HCT116 (cell line): ENCODE measurements at regions not wholly inside any gene's neighbourhood (a gene's known extent, or its start where the extent isn't known, plus 50 kb on each side); places are given as distances from the start of the nearest gene placed in this dataset.

Experiments
- ATAC-seq: fragments of 200-7000 bp; cut with Tn5 transposase; 2 replicates; pipeline ENCODE4 v1.9.1; 2020; ENCODE audit warnings: mild to moderate bottlenecking, moderate library complexity
- BruUV-seq: library from RNA; stranded (reverse); fragments of 400-500 nt; replicated peaks from 2 replicates; lab custom pipeline; 2021; lab: Mats Ljungman, UMichigan
- CTCF ChIA-PET: fragments of 300-600 bp; sonication (Branson Sonifier 250); formaldehyde crosslinking; loops from one replicate; lab custom pipeline; 2021; ENCODE audit warnings: antibody characterized with exemption; lab: Charles Lee
- POLR2A ChIA-PET: fragments of 300-600, 350-600 bp; sonication (Branson Sonifier 250); formaldehyde crosslinking; loops from one replicate; lab custom pipeline; 2021; ENCODE audit warnings: antibody characterized with exemption; lab: Charles Lee
- RAD21 ChIA-PET, 2 experiments: fragments of 300-600 bp; sonication (Branson Sonifier 250); formaldehyde crosslinking; loops; one replicate each; lab custom pipeline; 2023; ENCODE audit warnings: low total read pairs in 2 of 2; ENCODE audit not compliant: uncharacterized antibody in 2 of 2, unreplicated experiment in 2 of 2, low non-redundant PET in 1 of 2; lab: Charles Lee
- DNase-seq: peaks from one replicate; pipeline ENCODE4 v3.0.0-alpha.2; 2010; ENCODE audit warnings: low read depth, low spot score
- H2AFZ ChIP-seq: fragments of 200-600 bp; shearing (Covaris generic), sonication (generic); 2 replicates; pipeline ENCODE4 v1.6.1; 2017; ENCODE audit warnings: low read depth, mixed run types, mixed read lengths, antibody characterized with exemption, low read length; ENCODE audit not compliant: poor library complexity, severe bottlenecking
- H3K27ac ChIP-seq: 2 replicates; pipeline ENCODE4 v1.5.1; 2012; ENCODE audit warnings: low read depth, low read length
- H3K27me3 ChIP-seq: fragments of 200-600 bp; sonication (generic); 2 replicates; pipeline ENCODE4 v1.6.1; 2016; ENCODE audit warnings: mixed run types, low read length, mixed read lengths; ENCODE audit not compliant: insufficient read depth
- H3K36me3 ChIP-seq, 2 experiments: fragments of 200-500 bp in 1 of 2; fragments of 200-600 bp in 1 of 2; sonication (Bioruptor generic) in 1 of 2; sonication (generic) in 1 of 2; 2 replicates each; pipeline versions ENCODE4 v1.5.1 to v1.6.1; 2014 to 2016; ENCODE audit warnings: low read length in 2 of 2, inconsistent platforms in 1 of 2, mixed read lengths in 1 of 2, mixed run types in 1 of 2; ENCODE audit not compliant: insufficient read depth in 2 of 2, control insufficient read depth in 1 of 2
- H3K4me1 ChIP-seq, 2 experiments: fragments of 200-600 bp in 1 of 2; sonication (generic) in 1 of 2; 2 replicates each; pipeline versions ENCODE4 v1.5.1 to v1.6.1; 2012 to 2017; ENCODE audit warnings: low read length in 2 of 2, inconsistent platforms in 1 of 2, mild to moderate bottlenecking in 1 of 2, mixed read lengths in 1 of 2, mixed run types in 1 of 2, moderate library complexity in 1 of 2; ENCODE audit not compliant: insufficient read depth in 2 of 2, control insufficient read depth in 1 of 2
- H3K4me2 ChIP-seq: fragments of 200-600 bp; sonication (generic); 2 replicates; pipeline ENCODE4 v1.6.1; 2017; ENCODE audit warnings: mixed run types, low read length, mixed read lengths
- H3K4me3 ChIP-seq, 2 experiments: fragments of 200-600 bp in 1 of 2; sonication (generic) in 1 of 2; replicated peaks in 1 of 2; 2 replicates each; pipeline ENCODE4 v1.5.1; 2011 to 2016; ENCODE audit warnings: low read length in 2 of 2, control low read depth in 1 of 2, low read depth in 1 of 2, mild to moderate bottlenecking in 1 of 2, mixed read lengths in 1 of 2, mixed run types in 1 of 2
- H3K79me2 ChIP-seq: fragments of 200-600 bp; sonication (generic); 2 replicates; pipeline ENCODE4 v1.6.1; 2017; ENCODE audit warnings: mild to moderate bottlenecking, mixed run types, low read length, moderate library complexity, mixed read lengths; ENCODE audit not compliant: insufficient read depth
- H3K9ac ChIP-seq: fragments of 200-600 bp; sonication (generic); 2 replicates; pipeline ENCODE4 v1.6.1; 2016; ENCODE audit warnings: low read length, mixed read lengths
- H3K9me2 ChIP-seq: fragments of 200-600 bp; sonication (generic), shearing (Covaris generic); 2 replicates; pipeline ENCODE4 v1.6.1; 2017; ENCODE audit warnings: mixed run types, mild to moderate bottlenecking, moderate library complexity; ENCODE audit not compliant: insufficient read depth
- H3K9me3 ChIP-seq, 2 experiments: fragments of 200-500 bp in 1 of 2; fragments of 200-600 bp in 1 of 2; sonication (Bioruptor generic) in 1 of 2; sonication (generic) in 1 of 2; 2 replicates each; pipeline ENCODE4 v1.6.1; 2014 to 2017; ENCODE audit warnings: low read length in 2 of 2, mixed read lengths in 2 of 2, inconsistent platforms in 1 of 2, low read depth in 1 of 2, mild to moderate bottlenecking in 1 of 2, mixed run types in 1 of 2, moderate library complexity in 1 of 2; ENCODE audit not compliant: control insufficient read depth in 1 of 2, insufficient read depth in 1 of 2
- H4K20me1 ChIP-seq: fragments of 200-600 bp; sonication (generic), shearing (Covaris generic); 2 replicates; pipeline ENCODE4 v1.6.1; 2017; ENCODE audit warnings: mixed run types, mild to moderate bottlenecking, moderate library complexity; ENCODE audit not compliant: insufficient read depth
- CBX3 ChIP-seq: IDR thresholded peaks from 2 replicates; pipeline ENCODE4 v1.6.1; 2012; ENCODE audit warnings: low read depth
- CEBPB ChIP-seq: IDR thresholded peaks from 2 replicates; pipeline ENCODE4 v1.6.1; 2012; ENCODE audit warnings: low read depth
- ELF1 ChIP-seq: IDR thresholded peaks from 2 replicates; pipeline ENCODE4 v1.6.1; 2012; ENCODE audit warnings: low read depth, borderline replicate concordance
- EZH2 ChIP-seq: fragments of 200-600 bp; sonication (generic); IDR thresholded peaks from 2 replicates; pipeline ENCODE4 v1.6.1; 2017; ENCODE audit warnings: antibody characterized with exemption, mixed run types
- JUND ChIP-seq: IDR thresholded peaks from 2 replicates; pipeline ENCODE4 v1.6.1; 2012
- POLR2A ChIP-seq: IDR thresholded peaks from 2 replicates; pipeline ENCODE4 v1.7.0; 2011; ENCODE audit warnings: borderline replicate concordance; ENCODE audit not compliant: insufficient read depth, insufficient read length; ENCODE audit errors: extremely low read depth
- POLR2AphosphoS5 ChIP-seq: IDR thresholded peaks from 2 replicates; pipeline ENCODE4 v1.6.1; 2011; ENCODE audit warnings: mild to moderate bottlenecking, low read depth, low read length, moderate library complexity
- RAD21 ChIP-seq: IDR thresholded peaks from 2 replicates; pipeline ENCODE4 v1.6.1; 2012; ENCODE audit warnings: low read depth, mild to moderate bottlenecking
- SP1 ChIP-seq: IDR thresholded peaks from 2 replicates; pipeline ENCODE4 v1.6.1; 2012; ENCODE audit warnings: low read depth
- TCF7L2 ChIP-seq: IDR thresholded peaks from 2 replicates; pipeline ENCODE4 v1.7.0; 2011; ENCODE audit warnings: borderline replicate concordance, inconsistent platforms; ENCODE audit not compliant: insufficient read depth, insufficient read length; ENCODE audit errors: extremely low read depth
- YY1 ChIP-seq: IDR thresholded peaks from 2 replicates; pipeline ENCODE4 v1.6.1; 2011; ENCODE audit warnings: low read length, low read depth, moderate library complexity, mild to moderate bottlenecking; ENCODE audit not compliant: insufficient replicate concordance; ENCODE audit errors: extremely low read depth
- ZFX ChIP-seq: fragments of 450-650 bp; IDR thresholded peaks from 2 replicates; pipeline ENCODE4 v1.6.1; 2017
- ZNF274 ChIP-seq: fragments of 200-500 bp; sonication (Bioruptor generic); IDR thresholded peaks from 2 replicates; pipeline ENCODE4 v1.6.1; 2014; ENCODE audit warnings: mild to moderate bottlenecking, low read depth, low read length, inconsistent platforms
- intact Hi-C: fragments of 100-400 bp; cut with micrococcal nuclease; formaldehyde crosslinking; loops from 2 replicates; pipeline ENCODE4 v1.10.0; 2022
- TF ChIP-seq, protein P1 (sequence below): IDR thresholded peaks from 2 replicates; pipeline ENCODE4 v1.6.1; 2012; ENCODE audit warnings: low read depth
- TF ChIP-seq, protein P2 (sequence below): IDR thresholded peaks from 2 replicates; pipeline ENCODE4 v1.6.1; 2011; ENCODE audit warnings: mild to moderate bottlenecking, low read length, moderate library complexity; ENCODE audit not compliant: insufficient replicate concordance; ENCODE audit errors: extremely low read depth
- TF ChIP-seq, protein P3 (sequence below), 3 experiments: fragments of 200-600 bp in 1 of 3; sonication (generic) in 1 of 3; IDR thresholded peaks in 2 of 3; conservative IDR thresholded peaks in 1 of 3; 2 replicates each; pipeline ENCODE4 v1.5.1; 2012 to 2017; ENCODE audit warnings: low read depth in 2 of 3, low read length in 2 of 3, antibody characterized with exemption in 1 of 3, borderline replicate concordance in 1 of 3, control low read depth in 1 of 3, mild to moderate bottlenecking in 1 of 3, mixed read lengths in 1 of 3, mixed run types in 1 of 3, moderate library complexity in 1 of 3; ENCODE audit not compliant: insufficient read depth in 1 of 3
- TF ChIP-seq, protein P4 (sequence below): IDR thresholded peaks from 2 replicates; pipeline ENCODE4 v1.6.1; 2012
- TF ChIP-seq, protein P5 (sequence below): IDR thresholded peaks from 2 replicates; pipeline ENCODE4 v1.6.1; 2012

DNA sequence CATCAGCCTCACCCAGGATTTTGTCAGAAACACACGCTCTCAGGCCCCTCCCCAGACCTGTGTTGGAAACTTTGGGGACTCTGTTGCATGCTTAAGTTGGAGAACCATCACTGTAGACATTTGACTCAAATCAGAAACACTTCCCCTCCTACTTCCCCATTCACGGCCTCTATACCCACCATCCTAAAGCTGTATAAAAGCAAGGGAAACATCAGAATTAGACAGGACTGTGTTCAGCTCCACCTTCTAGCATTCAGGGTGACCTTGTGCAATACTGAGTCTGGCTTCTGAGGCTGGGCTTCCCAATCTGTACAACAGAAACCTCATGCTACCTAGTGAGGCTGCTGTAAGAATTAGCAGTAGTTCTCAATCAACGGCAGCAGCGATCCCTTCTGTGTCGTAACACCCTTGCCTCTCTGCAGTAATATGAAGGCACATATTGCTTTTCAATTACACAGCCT lies 252.3 kb downstream of the LY86 start:
- DNase-seq (no peak), ATAC-seq (no peak)
- H3K27ac ChIP-seq, result no peak overlapping the region
- H3K27me3 ChIP-seq, result no peaks in the 10 kb centered on the region
- H3K9me3 ChIP-seq, result no peaks in the 10 kb centered on the region
- no peak overlapping the region for H2AFZ ChIP-seq
- no peaks in the 10 kb centered on the region for H4K20me1 ChIP-seq
- H3K4me1 ChIP-seq, result peaks cover 8 to 45% of the 10 kb centered on the region in 2 experiments
- no TSS peak for BruUV-seq
- CTCF ChIA-PET, result no interaction called here
- RAD21 ChIA-PET, result no interaction called here
- POLR2A ChIA-PET, result interaction anchor here (0.5 kb wide), 1 partner anchor 455 kb away, joined by 3 read pairs; no protein-coding TSS in a partner anchor
- H3K4me3 ChIP-seq, result no peak overlapping the region
- no peaks in the 10 kb centered on the region for H3K9me2 ChIP-seq
- no peaks in the 10 kb centered on the region for H3K79me2 ChIP-seq
- H3K36me3 ChIP-seq, result no peaks in the 10 kb centered on the region
- intact Hi-C loops, result no loop called here
- H3K9ac ChIP-seq, result no peak overlapping the region
- TF ChIP-seq, protein P1, sequence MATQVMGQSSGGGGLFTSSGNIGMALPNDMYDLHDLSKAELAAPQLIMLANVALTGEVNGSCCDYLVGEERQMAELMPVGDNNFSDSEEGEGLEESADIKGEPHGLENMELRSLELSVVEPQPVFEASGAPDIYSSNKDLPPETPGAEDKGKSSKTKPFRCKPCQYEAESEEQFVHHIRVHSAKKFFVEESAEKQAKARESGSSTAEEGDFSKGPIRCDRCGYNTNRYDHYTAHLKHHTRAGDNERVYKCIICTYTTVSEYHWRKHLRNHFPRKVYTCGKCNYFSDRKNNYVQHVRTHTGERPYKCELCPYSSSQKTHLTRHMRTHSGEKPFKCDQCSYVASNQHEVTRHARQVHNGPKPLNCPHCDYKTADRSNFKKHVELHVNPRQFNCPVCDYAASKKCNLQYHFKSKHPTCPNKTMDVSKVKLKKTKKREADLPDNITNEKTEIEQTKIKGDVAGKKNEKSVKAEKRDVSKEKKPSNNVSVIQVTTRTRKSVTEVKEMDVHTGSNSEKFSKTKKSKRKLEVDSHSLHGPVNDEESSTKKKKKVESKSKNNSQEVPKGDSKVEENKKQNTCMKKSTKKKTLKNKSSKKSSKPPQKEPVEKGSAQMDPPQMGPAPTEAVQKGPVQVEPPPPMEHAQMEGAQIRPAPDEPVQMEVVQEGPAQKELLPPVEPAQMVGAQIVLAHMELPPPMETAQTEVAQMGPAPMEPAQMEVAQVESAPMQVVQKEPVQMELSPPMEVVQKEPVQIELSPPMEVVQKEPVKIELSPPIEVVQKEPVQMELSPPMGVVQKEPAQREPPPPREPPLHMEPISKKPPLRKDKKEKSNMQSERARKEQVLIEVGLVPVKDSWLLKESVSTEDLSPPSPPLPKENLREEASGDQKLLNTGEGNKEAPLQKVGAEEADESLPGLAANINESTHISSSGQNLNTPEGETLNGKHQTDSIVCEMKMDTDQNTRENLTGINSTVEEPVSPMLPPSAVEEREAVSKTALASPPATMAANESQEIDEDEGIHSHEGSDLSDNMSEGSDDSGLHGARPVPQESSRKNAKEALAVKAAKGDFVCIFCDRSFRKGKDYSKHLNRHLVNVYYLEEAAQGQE, result no peak
- TF ChIP-seq, protein P2, sequence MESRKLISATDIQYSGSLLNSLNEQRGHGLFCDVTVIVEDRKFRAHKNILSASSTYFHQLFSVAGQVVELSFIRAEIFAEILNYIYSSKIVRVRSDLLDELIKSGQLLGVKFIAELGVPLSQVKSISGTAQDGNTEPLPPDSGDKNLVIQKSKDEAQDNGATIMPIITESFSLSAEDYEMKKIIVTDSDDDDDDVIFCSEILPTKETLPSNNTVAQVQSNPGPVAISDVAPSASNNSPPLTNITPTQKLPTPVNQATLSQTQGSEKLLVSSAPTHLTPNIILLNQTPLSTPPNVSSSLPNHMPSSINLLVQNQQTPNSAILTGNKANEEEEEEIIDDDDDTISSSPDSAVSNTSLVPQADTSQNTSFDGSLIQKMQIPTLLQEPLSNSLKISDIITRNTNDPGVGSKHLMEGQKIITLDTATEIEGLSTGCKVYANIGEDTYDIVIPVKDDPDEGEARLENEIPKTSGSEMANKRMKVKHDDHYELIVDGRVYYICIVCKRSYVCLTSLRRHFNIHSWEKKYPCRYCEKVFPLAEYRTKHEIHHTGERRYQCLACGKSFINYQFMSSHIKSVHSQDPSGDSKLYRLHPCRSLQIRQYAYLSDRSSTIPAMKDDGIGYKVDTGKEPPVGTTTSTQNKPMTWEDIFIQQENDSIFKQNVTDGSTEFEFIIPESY, result no peak
- TF ChIP-seq EZH2, result no peak
- TF ChIP-seq, protein P3, sequence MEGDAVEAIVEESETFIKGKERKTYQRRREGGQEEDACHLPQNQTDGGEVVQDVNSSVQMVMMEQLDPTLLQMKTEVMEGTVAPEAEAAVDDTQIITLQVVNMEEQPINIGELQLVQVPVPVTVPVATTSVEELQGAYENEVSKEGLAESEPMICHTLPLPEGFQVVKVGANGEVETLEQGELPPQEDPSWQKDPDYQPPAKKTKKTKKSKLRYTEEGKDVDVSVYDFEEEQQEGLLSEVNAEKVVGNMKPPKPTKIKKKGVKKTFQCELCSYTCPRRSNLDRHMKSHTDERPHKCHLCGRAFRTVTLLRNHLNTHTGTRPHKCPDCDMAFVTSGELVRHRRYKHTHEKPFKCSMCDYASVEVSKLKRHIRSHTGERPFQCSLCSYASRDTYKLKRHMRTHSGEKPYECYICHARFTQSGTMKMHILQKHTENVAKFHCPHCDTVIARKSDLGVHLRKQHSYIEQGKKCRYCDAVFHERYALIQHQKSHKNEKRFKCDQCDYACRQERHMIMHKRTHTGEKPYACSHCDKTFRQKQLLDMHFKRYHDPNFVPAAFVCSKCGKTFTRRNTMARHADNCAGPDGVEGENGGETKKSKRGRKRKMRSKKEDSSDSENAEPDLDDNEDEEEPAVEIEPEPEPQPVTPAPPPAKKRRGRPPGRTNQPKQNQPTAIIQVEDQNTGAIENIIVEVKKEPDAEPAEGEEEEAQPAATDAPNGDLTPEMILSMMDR (IDR thresholded peaks at IDR 0.05 in 2 of 3, conservative IDR thresholded peaks at IDR 0.05 in 1 of 3; ENCODE audit: borderline replicate concordance in 1 of 3, insufficient read depth in 1 of 3, low read depth in 2 of 3, low read length in 2 of 3), result no peak
- TF ChIP-seq CBX3, result no peak
- TF ChIP-seq ZNF274, result no peak
- TF ChIP-seq POLR2A, result no peak
- no peak for TF ChIP-seq JUND
- no peak for TF ChIP-seq ZFX
- TF ChIP-seq SP1, result no peak
- TF ChIP-seq TCF7L2, result no peak
- no peak for TF ChIP-seq RAD21
- TF ChIP-seq CEBPB, result no peak
- TF ChIP-seq, protein P4, sequence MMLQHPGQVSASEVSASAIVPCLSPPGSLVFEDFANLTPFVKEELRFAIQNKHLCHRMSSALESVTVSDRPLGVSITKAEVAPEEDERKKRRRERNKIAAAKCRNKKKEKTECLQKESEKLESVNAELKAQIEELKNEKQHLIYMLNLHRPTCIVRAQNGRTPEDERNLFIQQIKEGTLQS, result no peak
- TF ChIP-seq, protein P5, sequence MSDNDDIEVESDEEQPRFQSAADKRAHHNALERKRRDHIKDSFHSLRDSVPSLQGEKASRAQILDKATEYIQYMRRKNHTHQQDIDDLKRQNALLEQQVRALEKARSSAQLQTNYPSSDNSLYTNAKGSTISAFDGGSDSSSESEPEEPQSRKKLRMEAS, result no peak
- TF ChIP-seq ELF1, result no peak
- TF ChIP-seq YY1, result no peak
- no peak for TF ChIP-seq POLR2AphosphoS5
- H3K4me2 ChIP-seq, result no peak overlapping the region
